ENCODE measurements at regions not wholly inside any gene's neighbourhood (a gene's known extent, or its start where the extent isn't known, plus 50 kb on each side); places are given as distances from the start of the nearest gene placed in this dataset.

DNA sequence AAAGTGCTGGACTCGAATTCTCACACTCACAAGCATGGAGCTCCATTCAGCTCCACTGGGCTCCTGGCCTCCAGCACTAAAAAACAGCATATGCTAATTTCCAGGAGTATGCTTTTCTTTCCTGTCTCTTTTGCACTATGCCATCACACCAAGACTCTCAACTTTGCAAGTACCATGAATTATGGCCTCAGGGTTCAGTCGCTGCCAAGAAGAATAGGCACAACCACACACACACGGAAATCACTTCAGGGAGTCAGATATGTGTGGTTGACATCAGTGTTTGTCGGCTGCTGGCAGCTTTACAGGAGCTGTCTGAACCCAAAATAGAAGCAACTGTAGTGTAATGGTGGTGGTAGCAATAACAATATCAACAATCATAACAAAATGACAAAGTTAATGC is 305.0 kb upstream of the SLCO3A1 start:
- Histone ChIP-seq H3K9ac (ENCODE audit: control insufficient read depth, extremely low read depth, insufficient read depth, low read length) (no peak overlapping the region), H3K36me3 (ENCODE audit: control insufficient read depth in 2 of 2, extremely low read depth in 1 of 2, insufficient read depth in 2 of 2, low read length in 2 of 2) (no peaks in the 10 kb centered on the region), H3K4me3 (ENCODE audit: control insufficient read depth in 2 of 3, extremely low read depth in 1 of 3, insufficient read depth in 2 of 3, low read depth in 1 of 3, low read length in 3 of 3) (no peak overlapping the region), H4K20me1 (ENCODE audit: control insufficient read depth, extremely low read depth, insufficient read depth, low read length) (no peaks in the 10 kb centered on the region), H3K4me2 (ENCODE audit: control insufficient read depth, extremely low read depth, insufficient read depth, low read depth, low read length) (no peak overlapping the region), H3K9me1 (ENCODE audit: control insufficient read depth, extremely low read depth, insufficient read depth, low read length) (no peaks in the 10 kb centered on the region), H3K27me3 (ENCODE audit: control insufficient read depth, extremely low read depth, insufficient read depth, low read length) (no peaks in the 10 kb centered on the region), H3K9me3 (ENCODE audit: control insufficient read depth, low read depth, low read length) (no peaks in the 10 kb centered on the region), H3K27ac (ENCODE audit: control insufficient read depth, insufficient read depth, low read length) (no peak overlapping the region), H3K79me2 (ENCODE audit: control insufficient read depth, insufficient read depth, low read length) (no peaks in the 10 kb centered on the region), H3K4me1 (ENCODE audit: control insufficient read depth, extremely low read depth, insufficient read depth, low read length) (no peaks in the 10 kb centered on the region), H2AFZ (ENCODE audit: control insufficient read depth, low read length) (no peak overlapping the region)
- TF ChIP-seq, protein P1, sequence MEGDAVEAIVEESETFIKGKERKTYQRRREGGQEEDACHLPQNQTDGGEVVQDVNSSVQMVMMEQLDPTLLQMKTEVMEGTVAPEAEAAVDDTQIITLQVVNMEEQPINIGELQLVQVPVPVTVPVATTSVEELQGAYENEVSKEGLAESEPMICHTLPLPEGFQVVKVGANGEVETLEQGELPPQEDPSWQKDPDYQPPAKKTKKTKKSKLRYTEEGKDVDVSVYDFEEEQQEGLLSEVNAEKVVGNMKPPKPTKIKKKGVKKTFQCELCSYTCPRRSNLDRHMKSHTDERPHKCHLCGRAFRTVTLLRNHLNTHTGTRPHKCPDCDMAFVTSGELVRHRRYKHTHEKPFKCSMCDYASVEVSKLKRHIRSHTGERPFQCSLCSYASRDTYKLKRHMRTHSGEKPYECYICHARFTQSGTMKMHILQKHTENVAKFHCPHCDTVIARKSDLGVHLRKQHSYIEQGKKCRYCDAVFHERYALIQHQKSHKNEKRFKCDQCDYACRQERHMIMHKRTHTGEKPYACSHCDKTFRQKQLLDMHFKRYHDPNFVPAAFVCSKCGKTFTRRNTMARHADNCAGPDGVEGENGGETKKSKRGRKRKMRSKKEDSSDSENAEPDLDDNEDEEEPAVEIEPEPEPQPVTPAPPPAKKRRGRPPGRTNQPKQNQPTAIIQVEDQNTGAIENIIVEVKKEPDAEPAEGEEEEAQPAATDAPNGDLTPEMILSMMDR (optimal IDR thresholded peaks at IDR 0.05 in 1 of 3, IDR thresholded peaks at IDR 0.05 in 1 of 3, conservative IDR thresholded peaks at IDR 0.05 in 1 of 3; ENCODE audit: extremely low read depth in 1 of 3, insufficient read depth in 2 of 3, low read length in 3 of 3) = no peak
- dilution Hi-C loops (cut with MboI; ENCODE audit: extremely low pct_ligation_motif_present, low sequenced_read_pairs) = no loop called here
- DNase-seq (ENCODE audit: low read depth, low spot score) = no peak
- no peak for FAIRE-seq

DNA sequence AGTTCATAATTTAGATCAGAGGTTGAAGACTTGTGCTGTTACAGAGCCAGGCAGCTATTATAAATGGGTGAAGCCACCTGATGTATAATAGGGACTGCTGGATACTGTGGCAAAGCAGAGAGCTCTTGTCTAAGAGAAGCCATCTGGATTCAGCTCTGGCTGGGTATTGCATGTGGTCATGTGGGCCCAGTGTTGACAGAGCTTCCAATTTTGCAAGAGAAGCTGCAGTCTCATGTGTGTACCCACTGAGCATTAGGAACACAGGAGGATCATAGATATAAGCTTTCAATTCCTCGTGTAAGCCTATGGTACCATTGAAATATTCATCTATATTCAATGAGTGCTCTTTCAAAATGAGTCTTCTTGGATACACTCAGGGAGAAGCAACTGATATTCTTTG is 303.9 kb upstream of the SLCO3A1 start:
- no peaks in the 10 kb centered on the region for H4K20me1 ChIP-seq (ENCODE audit: control insufficient read depth, extremely low read depth, insufficient read depth, low read length)
- TF ChIP-seq, protein P1 (optimal IDR thresholded peaks at IDR 0.05 in 1 of 3, IDR thresholded peaks at IDR 0.05 in 1 of 3, conservative IDR thresholded peaks at IDR 0.05 in 1 of 3; ENCODE audit: extremely low read depth in 1 of 3, insufficient read depth in 2 of 3, low read length in 3 of 3) = no peak
- TF ChIP-seq EZH2 (IDR thresholded peaks at IDR 0.05; ENCODE audit: low read length) = no peak
- H3K4me1 ChIP-seq (ENCODE audit: control insufficient read depth, extremely low read depth, insufficient read depth, low read length) = no peaks in the 10 kb centered on the region
- H3K9ac ChIP-seq (ENCODE audit: control insufficient read depth, extremely low read depth, insufficient read depth, low read length) = no peak overlapping the region
- H3K9me1 ChIP-seq (ENCODE audit: control insufficient read depth, extremely low read depth, insufficient read depth, low read length) = no peaks in the 10 kb centered on the region
- H3K27ac ChIP-seq (ENCODE audit: control insufficient read depth, insufficient read depth, low read length) = no peak overlapping the region
- no peak for FAIRE-seq
- no peaks in the 10 kb centered on the region for H3K79me2 ChIP-seq (ENCODE audit: control insufficient read depth, insufficient read depth, low read length)
- no peaks in the 10 kb centered on the region for H3K36me3 ChIP-seq (ENCODE audit: control insufficient read depth in 2 of 2, extremely low read depth in 1 of 2, insufficient read depth in 2 of 2, low read length in 2 of 2)
- no peaks in the 10 kb centered on the region for H3K9me3 ChIP-seq (ENCODE audit: control insufficient read depth, low read depth, low read length)
- no peak for DNase-seq (ENCODE audit: low read depth, low spot score)
- no peaks in the 10 kb centered on the region for H3K27me3 ChIP-seq (ENCODE audit: control insufficient read depth, extremely low read depth, insufficient read depth, low read length)
- H2AFZ ChIP-seq (ENCODE audit: control insufficient read depth, low read length) = no peak overlapping the region
- no peak overlapping the region for H3K4me2 ChIP-seq (ENCODE audit: control insufficient read depth, extremely low read depth, insufficient read depth, low read depth, low read length)
- dilution Hi-C loops (cut with MboI; ENCODE audit: extremely low pct_ligation_motif_present, low sequenced_read_pairs) = no loop called here
- H3K4me3 ChIP-seq (ENCODE audit: control insufficient read depth in 2 of 3, extremely low read depth in 1 of 3, insufficient read depth in 2 of 3, low read depth in 1 of 3, low read length in 3 of 3) = no peak overlapping the region

All from keratinocyte (primary cell).